DMS79 (cell line): ENCODE measurements at regions not wholly inside any gene's neighbourhood (a gene's known extent, or its start where the extent isn't known, plus 50 kb on each side); places are given as distances from the start of the nearest gene placed in this dataset.

Experiments used
- DNase-seq: peaks from one replicate; lab custom pipeline; 2025; lab: John Stamatoyannopoulos, UW

GRCh38 chr2:42917425-42917927, 125.1 kb upstream of the HAAO start:
- no peak for DNase-seq

GRCh38 chr2:42916324-42916723, 123.9 kb upstream of the HAAO start:
- DNase-seq, result no peak

GRCh38 chr2:42914860-42915259, 122.5 kb upstream of the HAAO start:
- no peak for DNase-seq

DNA sequence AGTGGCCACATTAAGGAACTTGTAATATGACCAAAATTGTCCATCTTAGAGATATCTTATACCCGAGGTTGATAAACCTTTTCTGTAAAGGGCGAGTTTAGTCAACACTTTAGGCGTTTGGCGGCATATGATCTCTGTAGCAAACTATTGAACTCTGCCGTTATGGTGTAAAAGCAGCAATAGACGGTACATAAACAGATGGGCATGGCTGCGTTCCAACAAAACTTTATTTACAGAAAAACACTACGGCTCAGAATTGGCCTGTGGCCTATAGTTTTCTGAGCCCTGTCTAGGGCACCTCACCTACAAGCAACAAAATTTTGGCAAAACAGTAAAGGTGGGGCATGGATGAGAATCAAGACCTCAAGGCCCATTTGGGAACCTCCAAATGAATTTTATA, 121.9 kb upstream of the HAAO start:
- no peak for DNase-seq

- DNase-seq, result no peak
Measured at GRCh38 chr2:42913280-42913878, 121.0 kb upstream of the HAAO start.

DNA sequence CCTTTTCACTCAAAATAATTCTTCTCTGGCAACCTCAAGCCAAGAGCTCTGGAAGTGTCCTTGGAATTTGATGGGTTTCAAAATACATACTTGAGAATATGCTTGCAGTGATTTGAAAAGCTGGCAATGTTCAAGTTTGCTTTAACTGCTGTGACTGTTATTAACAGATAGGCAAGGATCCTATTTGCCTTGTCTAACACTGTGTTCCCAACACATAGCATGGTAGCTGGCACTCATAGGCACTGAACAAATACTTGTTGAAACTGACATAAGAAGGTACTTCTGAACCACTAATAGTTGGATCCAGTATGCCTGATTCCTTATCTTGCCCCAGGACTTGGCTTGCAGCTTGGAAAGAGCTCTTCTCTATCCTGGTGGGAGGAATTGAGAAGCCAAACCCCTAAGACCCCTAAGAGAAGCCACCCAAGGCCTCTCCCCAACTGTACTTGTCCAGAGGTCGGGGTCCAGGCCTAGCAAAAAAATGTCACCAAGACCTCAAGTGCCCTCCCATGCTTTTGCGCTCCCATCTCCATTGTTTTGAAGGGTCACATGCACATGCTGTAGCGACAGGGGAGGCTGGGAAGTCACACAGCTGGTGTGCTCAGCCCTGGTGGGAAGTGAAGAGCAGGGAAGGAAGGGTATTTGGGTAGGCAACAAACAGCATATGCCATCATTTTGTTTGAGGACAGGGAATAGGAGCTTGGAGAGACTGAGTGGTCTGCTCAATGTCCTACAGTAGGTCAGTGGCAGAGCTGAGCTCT, 118.4 kb upstream of the HAAO start:
- DNase-seq, result peak; percentile 72

DNA sequence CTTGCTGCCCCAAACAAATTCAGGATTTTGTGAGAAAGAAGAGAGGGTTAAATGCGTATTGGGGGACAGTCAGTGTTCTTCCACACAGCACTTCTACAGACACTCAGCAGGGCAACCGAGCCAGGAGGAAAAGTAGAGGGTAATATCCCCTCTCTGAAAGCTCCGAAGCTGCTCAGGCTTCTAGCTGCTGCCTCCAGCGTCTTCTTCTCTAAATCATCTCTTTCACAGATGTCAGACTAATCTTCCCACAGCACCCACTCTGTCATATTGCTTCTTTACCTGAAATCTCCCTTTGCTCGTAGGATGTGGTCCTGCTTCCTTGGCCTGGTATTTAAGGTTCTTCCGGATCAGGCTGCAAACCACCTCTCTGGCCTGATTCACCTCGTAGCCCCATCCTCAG, 117.6 kb upstream of the HAAO start:
- no peak for DNase-seq

GRCh38 chr2:42908518-42909200, 116.3 kb upstream of the HAAO start:
- no peak for DNase-seq

DNA sequence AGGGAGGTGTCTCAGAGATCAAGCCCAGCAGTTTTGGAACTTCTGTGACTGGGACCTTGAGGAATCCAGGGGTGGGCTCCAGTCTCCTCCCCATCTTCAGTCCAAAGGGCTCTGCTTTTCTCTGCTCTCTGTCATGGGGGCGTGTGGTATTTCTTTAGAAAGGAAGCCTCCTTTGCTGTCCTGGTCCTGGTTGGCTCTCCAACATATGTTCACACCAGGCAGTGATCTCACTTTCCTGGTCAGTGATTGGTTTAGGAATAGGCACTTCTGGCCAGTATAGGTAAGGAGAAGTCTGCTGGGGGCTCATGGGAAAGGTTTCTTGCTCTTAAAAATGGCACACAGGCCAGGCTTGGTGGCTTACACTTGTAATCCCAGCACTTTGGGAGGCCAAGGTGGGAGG, 115.5 kb upstream of the HAAO start:
- no peak for DNase-seq

DNA sequence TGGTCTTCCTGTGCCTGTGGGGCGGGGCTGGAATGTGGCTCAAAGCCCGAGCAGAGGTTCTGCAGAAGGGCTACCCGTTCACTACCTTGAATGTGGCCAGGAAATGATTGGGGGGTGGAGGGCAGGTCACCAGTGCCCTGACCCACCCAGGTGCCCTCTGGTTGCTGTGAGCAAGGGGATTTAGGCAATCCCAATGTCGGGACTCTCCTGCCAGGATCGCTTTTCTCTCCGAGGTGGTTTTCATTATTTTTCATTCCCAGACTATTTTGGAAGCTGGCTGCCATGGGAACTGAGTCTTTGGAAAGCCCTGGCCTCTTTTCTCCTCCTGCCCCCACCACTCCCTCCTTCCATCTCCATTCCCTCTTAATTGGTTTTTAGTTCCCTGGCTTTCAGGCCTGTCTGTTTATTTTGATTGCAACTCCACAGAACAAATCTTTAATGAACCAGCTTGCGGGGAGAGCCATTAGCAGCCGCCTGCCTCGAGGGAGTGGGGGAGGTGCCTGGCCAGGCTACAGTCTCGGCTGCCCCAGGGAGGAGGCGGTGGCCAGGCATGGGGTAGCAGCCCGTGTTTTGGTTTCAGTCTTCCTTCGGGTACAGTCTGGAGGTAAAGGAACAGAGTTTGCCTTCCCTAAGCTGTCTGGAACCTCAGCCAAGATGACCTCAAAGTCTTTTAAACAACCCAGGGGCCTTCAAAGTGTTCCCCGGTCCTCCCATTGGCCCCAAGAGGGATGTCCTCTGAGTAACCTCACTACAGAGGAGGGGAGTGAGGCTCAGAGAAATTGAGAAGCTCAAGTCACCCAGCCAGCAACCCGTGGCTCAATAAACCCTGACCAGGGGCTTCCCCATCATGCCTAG, 114.4 kb upstream of the HAAO start:
- peak; percentile 35 for DNase-seq

DNA sequence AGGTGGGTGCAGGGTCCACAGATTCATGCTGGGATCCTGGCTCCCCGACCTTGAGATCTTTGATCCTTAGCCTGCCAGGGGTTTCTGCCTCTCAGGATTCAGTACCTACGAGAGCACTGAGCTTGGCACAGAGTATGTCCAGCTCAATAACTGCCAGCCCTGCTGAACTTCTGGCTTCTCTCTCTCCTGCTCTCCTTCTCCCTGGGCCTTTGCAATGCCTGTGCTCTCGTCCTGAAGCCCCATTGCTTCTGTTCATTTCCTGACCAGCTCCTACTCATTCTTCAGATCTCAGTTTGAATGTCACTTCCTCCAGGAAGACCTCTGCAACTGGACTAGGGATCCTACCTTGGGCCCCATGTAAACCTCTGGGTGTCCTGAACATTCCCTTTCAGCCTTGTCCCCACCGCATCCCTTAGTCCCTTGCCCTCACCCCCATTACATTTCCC, 113.8 kb upstream of the HAAO start:
- no peak for DNase-seq

DNA sequence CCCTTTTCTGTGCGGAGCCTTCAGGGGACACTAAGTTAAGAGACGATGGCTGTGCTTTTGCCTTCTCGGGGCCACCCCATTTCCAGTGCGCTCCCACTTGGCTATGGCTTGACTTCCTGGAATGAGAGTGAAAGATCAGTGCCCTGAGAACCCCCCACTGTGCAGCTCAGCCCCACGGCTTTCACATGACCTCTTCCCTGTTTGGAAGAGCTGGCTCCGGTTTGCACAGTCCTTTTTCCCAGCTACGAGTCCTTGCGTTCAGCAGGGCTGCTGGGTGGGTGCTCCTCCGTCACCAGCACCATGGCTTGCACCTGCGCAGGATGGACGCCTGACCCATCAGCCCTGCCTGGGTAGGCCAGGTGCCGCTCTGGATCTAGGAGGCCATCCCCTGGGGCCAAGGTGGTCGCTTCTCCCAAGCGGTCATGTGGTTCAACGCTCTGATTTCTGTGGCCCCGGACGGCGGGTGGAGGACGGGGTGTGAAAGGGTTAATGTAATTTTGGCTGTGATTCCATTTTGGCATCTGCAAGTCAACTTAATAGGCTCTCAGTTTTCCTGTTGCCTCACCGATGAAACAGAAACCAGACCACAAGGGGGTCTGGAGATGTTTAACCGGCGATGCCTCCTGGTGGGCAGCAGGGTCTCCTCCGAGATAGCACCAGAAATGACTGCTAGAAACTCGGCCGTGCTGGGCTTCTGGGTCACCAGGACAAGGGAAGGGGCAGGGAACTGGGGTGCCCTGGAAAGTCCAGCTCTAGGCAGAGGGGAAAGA, 113.1 kb upstream of the HAAO start:
- DNase-seq, result peak; percentile 29

DNA sequence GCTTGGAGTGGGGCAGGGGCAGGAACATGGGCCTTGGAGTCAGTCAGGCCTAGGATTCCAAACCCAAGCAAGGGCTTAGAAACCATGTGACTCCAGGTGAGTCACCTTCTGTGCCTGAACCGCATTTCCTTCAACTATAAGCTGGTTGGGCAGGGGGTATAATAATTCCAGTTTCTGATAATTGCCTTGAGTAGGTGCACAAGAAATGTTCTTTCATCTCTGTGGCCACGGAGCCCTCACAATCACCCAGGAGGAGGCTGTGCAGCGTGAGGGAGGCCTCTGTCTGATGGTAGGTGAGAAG, 112.1 kb upstream of the HAAO start:
- DNase-seq, result no peak

GRCh38 chr2:42903821-42904575, 111.6 kb upstream of the HAAO start:
- DNase-seq, result no peak

- DNase-seq, result no peak
Measured at GRCh38 chr2:42902939-42903709, 110.7 kb upstream of the HAAO start.

DNA sequence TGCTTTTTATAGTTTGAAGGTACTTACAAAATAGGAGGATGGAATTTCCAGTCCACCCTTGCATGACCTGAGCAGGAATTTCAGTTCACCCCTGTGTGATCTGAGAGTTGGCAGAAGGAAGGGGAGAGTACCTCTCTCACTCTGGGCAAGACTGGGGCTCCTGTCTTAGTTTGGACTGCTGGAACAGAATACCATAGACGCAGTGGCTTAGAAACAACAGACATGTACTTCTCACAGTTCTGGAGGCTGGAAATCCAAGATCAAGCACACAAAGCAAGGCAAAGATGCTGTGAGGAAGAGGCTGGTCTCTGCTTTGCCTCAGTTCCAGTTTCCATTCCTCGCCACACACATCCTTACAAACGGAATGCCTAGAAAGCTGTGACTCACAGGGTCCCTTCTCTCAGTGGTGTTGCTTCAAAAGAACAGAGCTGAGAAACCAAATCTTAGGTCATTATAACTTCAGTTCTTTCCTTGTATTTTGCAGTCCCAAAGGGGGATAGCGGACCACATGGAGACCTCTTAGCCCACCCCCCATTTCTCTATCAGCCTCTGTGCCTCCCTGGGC, 108.8 kb upstream of the HAAO start:
- no peak for DNase-seq

DNA sequence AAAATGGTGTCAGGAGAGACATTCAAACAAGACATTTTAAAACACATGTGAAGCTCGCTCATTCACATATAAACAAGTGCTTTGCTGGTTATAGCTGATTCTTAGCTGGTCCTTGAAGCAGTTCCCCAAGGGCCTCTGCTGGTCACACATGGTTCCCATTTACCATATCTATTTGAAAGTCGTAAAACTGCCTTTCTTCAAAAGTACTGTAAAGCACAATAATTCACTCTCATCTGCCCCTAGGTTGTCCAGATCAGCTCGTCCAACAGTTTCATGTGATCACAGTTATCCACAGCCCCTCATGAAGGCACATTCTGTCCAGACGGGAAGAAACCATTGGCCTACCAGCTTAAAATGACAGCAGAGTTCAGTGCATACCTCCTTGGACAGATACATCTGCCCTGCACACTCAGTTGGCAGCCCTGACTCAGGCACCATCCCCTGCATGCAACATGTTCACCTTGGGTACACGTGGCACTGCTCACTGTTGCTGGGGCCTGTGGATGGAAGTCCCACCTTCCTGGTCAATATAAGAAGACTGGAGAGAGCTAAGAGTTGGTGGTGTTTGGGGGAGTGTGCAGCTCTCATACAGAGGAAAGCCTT, 108.0 kb upstream of the HAAO start:
- no peak for DNase-seq

DNA sequence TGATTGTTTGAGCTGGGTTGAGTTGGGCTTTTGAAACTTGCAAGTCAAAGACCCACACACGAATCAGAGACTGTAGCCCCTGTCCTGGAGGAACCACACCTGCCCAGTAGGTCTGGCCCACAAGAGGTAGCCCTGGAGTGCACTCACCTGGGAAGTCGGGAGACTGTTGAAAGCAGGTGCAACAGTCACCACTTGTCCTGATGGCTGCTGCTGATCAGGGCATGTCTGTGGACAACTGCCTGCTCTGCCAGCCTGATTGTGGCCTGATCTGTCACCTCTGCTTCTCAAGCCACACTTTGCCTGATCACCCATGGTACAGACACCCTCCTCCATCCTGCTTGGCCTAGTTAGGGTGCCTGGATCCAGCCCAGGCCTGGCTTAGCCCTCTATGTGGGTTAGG, 105.0 kb upstream of the HAAO start:
- no peak for DNase-seq

- DNase-seq, result no peak
Measured at GRCh38 chr2:42895791-42896135, 103.4 kb upstream of the HAAO start.
